Renal cortical epithelial cell (primary cell): ENCODE measurements at regions not wholly inside any gene's neighbourhood (a gene's known extent, or its start where the extent isn't known, plus 50 kb on each side); places are given as distances from the start of the nearest gene placed in this dataset.
A peak's percentile ranks its signal among the peaks of the same experiment; 100 is the strongest.

Experiments
- DNase-seq: peaks from one replicate; pipeline ENCODE4 v3.0.0-alpha.2; 2011; ENCODE audit warnings: low read depth

DNA sequence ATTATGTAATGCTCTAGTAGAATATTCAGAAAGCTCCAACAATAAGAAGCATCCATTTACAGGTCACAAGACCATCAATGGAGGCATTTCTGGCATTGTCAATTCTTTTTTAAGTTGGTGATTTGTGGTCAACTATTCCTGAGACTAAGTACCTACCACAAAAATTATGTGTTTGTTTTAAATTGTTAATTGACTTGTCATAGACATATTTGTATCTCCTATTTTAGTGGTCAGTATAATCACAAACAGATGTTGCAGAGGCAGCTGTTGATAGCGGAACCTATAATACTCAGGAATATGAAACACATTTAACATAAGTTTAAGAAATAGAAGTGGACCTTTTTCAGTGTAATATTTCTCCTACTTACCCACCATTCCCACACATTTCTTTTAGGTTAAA lies 430.1 kb downstream of the CCDC85A start:
- DNase-seq = no peak

DNA sequence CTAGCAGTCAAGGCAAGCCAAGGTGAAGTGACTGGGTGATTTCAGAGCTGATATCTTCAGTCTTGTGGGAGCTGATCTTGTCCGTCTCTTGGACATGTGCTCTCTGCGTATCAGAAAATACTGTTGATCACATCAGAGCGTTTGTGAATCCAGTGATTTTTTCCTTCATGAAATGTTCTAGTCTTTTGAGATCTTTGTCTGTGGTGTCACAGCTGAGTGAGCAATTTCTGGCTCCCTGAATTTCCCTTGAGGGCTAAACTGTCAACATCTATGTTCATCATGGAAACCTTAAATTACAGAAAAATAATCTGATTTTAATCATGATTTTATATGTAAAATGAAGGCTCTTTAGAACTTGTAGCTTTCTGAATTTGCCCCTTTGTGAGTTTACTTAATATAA lies 432.0 kb downstream of the CCDC85A start:
- DNase-seq = no peak

DNA sequence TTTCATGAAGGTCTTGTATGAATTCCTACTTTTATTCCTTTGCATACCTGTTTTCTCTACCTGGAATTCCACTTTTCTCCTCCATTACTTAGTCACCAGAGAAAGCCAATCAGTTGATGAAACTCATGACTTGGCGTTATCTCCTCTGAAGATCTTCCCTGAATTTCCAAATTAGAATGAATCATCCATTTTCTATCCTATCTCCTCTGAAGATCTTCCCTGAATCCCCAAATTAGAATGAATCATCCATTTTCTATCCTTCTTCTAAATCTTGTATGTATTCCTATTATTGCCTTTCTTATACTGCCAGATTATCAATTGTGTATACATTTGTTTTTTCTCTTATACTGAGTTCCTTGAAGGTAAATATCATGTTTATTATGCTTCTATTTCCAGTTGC lies 440.4 kb downstream of the CCDC85A start:
- no peak for DNase-seq

DNA sequence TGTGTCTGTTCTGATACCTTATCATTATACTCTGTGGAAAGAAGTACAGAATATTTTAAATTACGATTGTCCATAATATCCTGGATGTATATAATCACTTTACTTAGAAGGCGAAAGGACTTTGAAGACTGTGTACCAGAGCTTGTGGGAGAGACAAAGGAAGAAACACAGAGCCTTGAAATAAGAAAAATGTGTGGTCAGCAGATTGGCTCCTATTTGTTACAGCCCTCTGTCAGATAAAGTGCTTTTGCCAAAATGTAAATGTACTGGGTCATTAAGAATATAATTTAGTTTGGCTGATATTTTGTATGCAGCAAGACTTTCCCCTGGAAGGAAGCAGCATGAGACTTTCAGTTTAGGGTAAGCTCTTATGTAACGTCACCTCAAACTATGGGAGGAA lies 443.1 kb downstream of the CCDC85A start:
- no peak for DNase-seq

DNA sequence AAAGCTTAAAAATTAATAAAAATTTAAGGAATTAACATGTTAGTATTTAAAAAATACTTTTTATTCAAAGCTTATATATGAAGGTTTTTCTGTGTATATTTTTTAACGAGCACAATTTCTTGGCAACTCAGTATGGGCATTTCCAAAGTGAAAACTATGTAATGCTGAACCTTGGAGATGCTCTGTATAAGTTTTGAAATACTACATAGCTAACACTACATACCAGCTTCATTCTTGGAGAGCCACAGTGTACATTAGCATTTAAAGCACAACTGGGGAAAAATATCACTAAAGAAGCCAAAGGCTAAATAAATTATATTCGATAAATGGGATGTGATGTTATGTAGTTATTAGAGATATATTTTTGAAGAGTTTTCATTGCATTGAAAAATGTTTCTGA lies 446.5 kb downstream of the CCDC85A start:
- DNase-seq = no peak

DNA sequence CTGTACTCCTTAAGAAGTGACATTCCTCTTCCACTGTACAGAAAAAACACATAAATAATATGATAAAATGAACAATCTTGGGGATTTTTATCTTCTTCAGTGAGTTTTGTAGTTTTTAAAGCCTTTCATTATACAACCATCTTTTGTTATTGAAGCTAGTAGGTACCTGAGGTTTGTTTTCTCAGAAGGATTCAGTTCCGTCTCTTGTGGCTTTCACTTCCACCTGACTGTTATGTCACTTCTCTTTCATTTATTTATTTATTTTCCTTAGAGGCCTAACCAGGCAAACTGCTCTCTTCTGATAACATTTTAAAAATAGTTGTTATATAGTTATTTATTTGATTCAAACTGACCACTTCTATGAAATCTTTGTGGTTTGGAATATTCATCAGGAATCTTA lies 464.2 kb downstream of the CCDC85A start:
- no peak for DNase-seq

DNA sequence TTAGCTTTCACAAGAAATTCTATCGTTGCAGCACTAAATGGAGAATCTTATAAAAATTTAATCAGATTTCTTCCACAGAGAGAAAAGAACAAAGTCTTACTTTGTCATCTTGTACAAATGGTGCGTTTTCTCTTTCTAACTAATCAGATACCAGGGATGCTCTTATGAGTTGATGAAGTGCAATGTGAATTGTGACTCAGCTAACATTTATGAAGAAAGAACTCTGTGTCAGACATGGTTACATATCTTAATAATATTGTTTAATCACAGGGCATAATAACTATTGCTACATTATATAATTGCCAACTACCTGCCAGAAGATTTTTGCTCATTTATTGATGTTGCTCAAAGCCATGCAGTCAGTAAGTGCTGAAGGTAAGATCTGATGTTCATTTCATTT lies 465.0 kb downstream of the CCDC85A start:
- no peak for DNase-seq

DNA sequence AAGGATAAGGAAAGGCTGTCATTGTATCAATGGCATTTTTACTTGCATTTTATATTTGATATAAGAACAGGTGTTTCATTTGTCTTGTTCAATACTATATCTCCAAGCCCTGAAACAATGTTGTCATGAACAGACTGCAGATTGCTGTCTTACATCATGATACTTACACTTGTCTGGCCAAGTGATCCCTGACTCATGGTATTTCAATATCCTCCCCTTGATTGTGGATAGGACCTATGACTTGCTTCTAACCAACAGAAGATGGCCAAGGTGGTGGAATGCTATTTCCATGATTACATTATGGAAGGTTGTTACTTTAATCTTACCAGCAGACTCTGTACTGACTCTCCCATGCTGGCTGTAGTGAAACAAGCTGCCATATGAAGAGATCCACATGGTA lies 471.1 kb downstream of the CCDC85A start:
- no peak for DNase-seq

DNA sequence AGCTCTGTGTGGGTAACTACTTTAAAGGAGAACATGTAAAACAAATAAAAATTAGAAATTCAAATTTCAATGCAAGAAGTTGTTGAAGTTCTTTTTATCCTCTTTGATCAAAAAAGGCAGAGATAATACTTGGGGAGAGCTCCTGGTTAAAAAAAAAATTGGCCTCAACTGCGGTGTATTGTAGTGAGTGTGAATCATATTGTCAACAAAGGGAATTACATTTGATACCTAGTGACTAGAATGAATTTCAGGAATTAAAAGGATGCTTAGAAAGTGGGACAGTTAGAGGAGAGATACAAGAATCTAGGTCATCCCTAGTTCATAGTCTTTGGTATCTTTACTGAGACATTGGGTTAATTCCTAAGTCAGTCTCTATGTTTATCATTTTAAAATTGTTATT lies 473.0 kb downstream of the CCDC85A start:
- DNase-seq = no peak

DNA sequence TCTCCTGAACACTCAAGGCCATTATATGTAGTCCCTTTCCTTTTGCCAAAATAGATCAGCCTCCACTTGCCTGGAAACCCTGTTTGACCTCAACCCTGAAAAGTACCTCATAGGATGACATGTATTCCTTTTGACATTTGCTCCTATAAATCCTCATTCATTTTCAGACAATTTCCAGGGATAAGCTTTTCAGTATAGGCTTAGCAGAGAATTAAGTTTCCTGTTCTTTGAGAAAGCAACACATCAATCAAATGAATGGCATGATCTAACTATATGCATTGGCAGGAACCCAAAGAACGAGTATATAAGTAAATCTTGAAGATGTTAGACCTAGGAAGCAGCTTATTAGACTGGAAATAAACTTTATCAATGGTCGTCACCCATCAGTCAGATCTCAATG lies 483.0 kb downstream of the CCDC85A start:
- DNase-seq = no peak

DNA sequence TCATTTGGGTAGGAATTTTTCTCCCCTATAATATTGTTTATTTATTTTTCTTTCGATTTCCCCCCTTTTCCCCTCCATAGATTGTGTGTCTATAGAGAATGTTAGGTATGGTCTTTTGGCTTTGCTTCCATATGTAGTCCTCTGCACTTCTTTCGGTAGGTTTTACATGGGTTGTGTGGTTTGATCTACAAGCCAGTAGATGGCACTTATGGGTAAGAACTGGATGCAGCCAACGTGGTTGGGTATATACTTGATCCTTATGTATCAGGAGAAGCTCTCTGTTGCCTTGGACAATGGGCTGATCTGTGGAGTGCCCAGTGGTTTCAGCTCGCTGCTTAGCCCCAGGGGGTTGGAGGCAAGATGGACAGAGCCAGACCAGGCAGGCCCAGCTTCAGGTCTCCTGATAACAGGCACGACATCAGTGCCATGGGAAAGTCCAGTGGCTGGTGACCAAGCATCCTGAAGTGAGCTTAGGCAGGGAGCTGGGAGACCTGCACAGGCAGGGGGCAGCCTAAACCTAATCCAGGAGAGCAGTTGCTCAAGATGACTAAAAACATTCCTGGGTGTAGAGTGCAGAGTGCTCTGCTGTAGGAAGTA lies 488.3 kb downstream of the CCDC85A start:
- no peak for DNase-seq

DNA sequence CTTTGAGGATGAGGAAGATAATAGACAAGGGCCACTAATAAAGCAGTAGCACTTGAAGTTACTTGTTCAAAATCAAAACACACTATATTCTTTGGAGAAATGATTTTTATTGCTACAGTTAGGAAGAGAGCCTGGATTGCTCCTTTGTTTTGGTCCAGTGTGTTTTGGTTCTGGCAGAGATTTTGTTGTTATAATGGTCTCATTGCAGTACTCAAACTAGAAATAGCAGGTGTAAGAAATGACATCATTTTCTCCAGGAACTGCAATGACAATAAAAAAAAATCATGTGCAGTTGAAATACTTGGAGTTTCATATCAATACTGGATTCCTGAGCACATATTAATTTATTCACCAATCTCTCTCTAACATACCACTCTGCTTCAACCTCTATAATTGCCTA lies 490.3 kb downstream of the CCDC85A start:
- DNase-seq = no peak

DNA sequence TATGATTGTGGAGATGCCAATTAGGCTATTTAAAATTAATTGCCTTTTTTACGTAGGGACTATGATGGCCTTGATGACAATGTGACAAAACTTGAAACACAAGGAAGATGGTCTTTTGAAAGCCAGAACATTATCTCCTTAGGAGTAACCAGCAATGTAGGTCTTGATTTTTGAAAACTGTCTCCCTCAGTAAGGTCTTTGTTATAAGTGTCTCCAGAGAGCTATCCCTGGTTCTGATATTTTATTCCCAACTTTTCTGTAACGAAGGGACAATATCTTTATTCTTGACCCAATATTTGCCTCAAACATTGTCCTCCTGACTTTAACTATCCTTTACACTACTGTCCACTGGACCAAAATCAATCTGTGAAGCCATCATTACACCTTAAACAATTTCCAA lies 493.2 kb downstream of the CCDC85A start:
- DNase-seq = no peak

DNA sequence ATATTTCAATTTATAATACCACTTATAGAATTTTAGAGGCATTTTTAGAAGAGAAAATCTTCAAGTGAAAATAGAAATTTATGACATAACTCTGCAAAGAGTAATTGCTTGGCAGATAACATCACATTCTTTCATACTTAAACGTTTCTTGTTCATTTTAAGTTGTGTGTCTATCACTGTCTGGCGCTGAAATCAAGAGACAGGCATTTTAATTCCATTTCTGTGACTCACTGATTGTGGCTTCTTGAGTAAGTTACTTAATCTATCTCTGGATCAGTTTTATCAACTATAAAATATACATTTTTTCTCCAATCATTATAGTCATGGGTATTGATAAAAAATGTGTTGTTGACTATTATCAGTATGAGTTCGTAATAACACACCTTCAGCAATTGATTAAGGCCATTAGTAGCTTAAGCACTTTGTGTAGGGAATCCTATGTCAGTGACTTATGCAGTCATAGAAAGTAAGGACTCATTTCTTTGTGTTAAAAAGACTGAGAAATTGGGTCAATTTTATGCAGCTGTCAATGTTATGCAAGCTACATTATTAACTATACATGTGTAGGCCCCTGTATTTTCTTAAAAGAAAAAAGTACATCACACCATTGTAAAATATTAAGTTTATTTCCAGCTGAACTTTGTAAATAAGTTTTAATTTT lies 497.3 kb downstream of the CCDC85A start:
- peak; percentile 1 for DNase-seq

DNA sequence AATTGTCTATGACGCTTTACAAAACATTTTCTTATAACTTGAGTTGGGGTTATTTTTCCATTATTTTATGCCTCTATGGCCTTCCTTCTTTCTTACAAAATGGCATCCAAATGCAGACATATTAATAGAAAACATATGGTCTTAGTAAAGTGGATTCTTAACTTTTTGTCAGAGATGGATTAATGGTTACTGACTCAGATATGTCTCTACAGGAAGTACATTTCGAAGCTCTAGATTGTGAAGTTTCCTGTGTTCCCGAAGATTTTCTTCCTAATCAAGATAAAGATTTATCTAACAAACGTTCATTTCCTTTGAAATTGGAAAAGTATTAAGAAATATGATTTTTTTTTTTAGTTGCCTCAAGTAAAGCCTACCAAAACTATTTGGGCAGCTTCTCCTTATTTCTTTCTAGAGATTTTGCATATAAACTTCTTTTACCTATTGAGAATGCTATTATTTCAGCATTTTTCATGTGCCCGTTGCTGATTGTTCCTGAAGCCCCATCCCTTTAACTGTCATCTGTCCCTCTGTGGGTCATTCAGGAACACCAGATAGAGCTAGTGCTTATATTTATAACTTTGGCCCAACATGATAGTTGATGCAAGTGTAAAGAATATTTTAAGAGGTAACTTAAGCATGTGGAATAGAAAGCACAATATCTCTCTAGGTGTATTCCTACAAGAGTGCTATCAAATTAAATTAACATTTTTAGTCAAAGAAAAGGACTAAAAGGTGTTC lies 498.0 kb downstream of the CCDC85A start:
- DNase-seq = no peak

DNA sequence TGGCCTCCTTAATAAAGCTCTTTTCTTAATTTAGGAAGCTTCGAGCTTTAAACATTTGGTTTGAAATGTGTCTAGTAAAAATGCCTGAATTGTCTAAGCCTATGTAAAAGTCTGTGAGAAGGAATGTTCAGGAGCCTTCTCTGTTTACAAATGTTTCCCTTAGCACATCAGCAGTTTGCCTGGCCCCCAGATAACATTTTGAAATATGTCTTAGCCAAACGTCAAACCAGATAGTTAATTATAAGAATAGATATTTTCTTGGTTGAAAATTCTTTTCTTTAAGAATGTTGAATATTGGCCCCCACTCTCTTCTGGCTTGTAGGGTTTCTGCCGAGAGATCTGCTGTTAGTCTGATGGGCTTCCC lies 498.6 kb downstream of the CCDC85A start:
- DNase-seq = no peak

DNA sequence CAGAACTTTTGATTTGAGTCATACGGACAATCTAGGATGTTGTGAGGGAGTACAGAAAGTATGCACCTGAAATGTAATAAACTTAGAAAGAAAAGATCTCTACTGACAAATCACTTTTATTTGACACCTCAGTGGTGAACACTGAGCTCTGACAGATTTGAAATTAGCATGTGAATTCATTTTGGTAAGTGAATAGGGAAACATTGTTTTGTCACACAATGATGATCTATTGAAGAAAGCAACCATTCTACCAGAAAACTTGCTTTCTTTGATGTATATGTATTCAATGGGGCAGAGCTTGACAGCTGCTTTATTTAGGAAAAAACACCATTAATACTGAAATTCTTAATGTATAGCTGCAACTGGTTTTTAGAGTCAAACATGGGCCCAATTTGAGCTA lies 500.5 kb downstream of the CCDC85A start:
- DNase-seq = no peak

DNA sequence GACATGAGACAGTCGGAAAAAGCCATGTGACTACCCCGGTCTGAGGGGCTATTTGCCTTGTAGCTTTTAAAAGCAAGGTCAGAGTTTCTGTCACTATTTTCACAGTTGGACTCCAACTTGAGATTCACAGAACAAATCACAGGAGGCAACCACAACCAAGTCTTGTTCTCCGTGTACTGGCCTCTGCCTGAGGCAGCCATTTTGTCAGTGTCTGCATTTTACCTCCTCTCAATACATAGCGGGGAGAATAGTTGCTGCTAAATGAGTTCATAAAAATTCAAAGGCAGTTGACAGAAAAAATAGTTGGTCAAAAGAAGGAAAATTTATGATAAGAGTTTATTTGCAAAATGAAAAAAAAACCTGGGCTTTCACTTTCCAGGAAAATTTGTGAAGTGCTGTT lies 501.4 kb downstream of the CCDC85A start:
- DNase-seq = no peak

DNA sequence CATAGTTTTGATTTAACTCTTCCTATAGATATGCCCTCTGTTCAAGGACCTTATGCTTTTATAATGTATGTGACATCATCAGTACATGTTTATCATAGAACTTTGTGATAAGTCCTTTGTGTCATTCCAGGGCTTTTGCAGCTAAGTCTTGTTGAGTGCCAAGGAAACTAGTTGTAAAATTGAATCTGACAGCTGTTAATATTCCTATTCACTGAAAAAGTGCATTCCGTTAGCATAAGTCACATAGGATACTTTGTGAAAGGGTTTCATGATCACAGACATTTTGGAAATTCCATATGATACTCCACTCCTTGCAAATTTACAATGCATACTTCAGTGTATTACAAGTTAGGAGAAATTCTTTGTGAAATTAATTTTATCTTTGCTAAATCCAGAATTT lies 503.4 kb downstream of the CCDC85A start:
- no peak for DNase-seq

DNA sequence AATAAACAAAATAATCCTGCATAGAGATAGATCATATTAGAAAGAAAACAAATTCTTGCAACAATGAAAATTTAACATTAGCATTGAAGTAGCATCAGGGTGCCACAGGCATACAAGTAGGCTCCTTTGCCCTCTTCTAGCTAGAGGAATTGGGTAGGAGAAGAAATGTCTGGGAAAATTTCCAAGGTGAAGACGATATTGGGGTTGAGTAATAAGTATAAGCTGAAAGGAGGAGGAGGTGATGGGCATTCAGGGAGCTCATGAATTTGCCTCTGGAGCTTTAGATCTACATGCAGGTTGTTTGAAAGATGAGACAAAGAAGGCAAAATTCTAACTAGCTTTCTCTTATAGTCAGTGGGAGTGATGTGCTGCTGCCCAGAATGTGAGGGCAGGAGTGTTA lies 504.9 kb downstream of the CCDC85A start:
- DNase-seq = no peak

DNA sequence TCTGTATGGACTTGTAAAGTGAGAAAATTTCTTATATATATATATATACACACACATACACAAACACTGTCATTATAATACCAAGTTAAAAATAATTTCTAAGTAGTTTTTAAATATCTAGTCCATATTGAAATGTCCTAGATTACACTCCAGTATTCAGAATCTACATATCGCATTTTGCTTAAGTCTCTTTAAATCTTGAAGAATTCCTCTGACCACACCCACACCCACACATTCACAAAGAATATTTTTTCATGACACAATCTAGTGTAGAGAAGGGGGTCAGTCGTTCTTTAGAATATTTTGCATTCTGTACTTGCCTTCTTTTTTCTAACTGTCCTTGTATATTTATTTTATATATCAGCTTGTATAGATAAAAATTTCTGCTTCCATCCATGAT lies 509.7 kb downstream of the CCDC85A start:
- no peak for DNase-seq

DNA sequence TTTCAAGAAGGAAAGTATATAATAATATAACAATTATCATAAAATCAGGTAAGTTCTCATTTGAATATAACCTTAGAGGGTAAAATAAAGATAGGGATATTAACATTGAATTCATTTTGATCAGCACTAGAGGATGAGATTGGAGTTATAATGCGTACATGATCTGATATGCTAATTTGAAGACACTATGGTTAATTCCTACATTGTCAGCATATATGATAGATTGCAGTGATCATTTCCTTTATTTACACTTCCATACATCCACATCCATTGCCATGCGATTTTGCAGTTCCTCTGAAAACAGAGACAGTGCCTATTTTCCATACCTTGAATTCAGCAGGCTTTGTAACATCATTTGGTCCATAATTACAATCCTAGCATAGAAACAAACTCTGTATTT lies 519.2 kb downstream of the CCDC85A start:
- no peak for DNase-seq

DNA sequence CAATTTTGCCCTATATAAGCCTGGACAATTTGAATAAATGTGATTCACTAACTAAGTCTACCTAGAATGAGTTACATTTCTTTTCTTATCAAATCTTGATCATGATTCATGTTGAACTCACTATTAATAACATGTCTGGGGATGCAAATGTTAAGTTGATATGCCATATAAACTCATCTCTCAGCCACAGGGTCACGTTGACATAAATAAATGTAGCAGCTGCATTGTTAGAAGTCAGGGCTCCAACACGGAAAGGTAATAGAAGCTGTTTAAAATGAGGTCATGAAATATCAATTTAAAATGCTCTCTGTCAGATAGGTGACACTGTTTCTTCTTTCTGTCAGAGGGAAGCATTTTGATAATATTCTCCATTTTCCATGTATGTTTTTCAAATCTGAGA lies 521.9 kb downstream of the CCDC85A start:
- no peak for DNase-seq

DNA sequence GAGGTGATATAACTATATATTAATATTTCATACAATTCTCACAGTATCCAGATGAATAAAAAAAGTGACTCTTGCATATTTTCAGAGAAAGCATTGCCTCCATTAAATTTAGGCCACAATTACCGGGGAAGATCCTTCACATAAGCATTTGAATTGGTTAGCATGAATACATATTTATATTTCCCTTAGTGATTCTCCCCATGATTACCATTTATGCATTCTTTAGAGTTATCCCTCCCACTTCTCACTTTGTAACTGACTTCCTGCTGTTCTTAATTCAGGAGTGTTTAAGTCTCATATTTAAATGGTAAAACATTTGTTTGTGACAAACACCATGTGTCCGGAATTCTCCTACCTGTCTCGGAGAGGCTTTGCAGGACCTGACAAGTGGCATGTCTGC lies 523.4 kb downstream of the CCDC85A start:
- no peak for DNase-seq
